IPS-15b (cell line): ENCODE measurements at regions not wholly inside any gene's neighbourhood (a gene's known extent, or its start where the extent isn't known, plus 50 kb on each side); places are given as distances from the start of the nearest gene placed in this dataset.

Experiments used
- H3K27me3 ChIP-seq: one replicate; pipeline ENCODE4 v1.6.1; 2013; ENCODE audit warnings: low read length; ENCODE audit not compliant: control insufficient read depth, insufficient read depth
- H3K36me3 ChIP-seq: one replicate; pipeline ENCODE4 v1.6.1; 2013; ENCODE audit warnings: low read length; ENCODE audit not compliant: control insufficient read depth, insufficient read depth
- H3K4me1 ChIP-seq: one replicate; pipeline ENCODE4 v1.6.1; 2013; ENCODE audit warnings: mild to moderate bottlenecking, low read length; ENCODE audit not compliant: control insufficient read depth, insufficient read depth
- H3K4me3 ChIP-seq: one replicate; pipeline ENCODE4 v1.5.1; 2013; ENCODE audit warnings: low read depth, low read length
- H3K9ac ChIP-seq: one replicate; pipeline ENCODE4 v1.6.1; 2013; ENCODE audit warnings: low read depth, mild to moderate bottlenecking, low read length
- H3K9me3 ChIP-seq: one replicate; pipeline ENCODE4 v1.6.1; 2013; ENCODE audit warnings: mild to moderate bottlenecking, low read length; ENCODE audit not compliant: control insufficient read depth, insufficient read depth

GRCh38 chr13:106115081-106115480 lies 420.4 kb downstream of the EFNB2 start:
- Histone ChIP-seq H3K36me3 (no peaks in the 10 kb centered on the region), H3K9me3 (no peaks in the 10 kb centered on the region), H3K9ac (no peak overlapping the region), H3K4me1 (no peaks in the 10 kb centered on the region), H3K4me3 (no peak overlapping the region), H3K27me3 (no peaks in the 10 kb centered on the region)

- Histone ChIP-seq H3K27me3 (no peaks in the 10 kb centered on the region), H3K4me3 (no peak overlapping the region), H3K4me1 (no peaks in the 10 kb centered on the region), H3K9me3 (no peaks in the 10 kb centered on the region), H3K36me3 (no peaks in the 10 kb centered on the region), H3K9ac (no peak overlapping the region)
Measured at GRCh38 chr13:106113796-106114195, 421.7 kb downstream of the EFNB2 start.

- Histone ChIP-seq H3K4me1 (peaks cover 3% of the 10 kb centered on the region), H3K9ac (no peak overlapping the region), H3K36me3 (no peaks in the 10 kb centered on the region), H3K4me3 (no peak overlapping the region), H3K27me3 (no peaks in the 10 kb centered on the region), H3K9me3 (no peaks in the 10 kb centered on the region)
Measured at GRCh38 chr13:106112191-106112590, 423.3 kb downstream of the EFNB2 start.

GRCh38 chr13:106110241-106110855 lies 425.1 kb downstream of the EFNB2 start:
- Histone ChIP-seq H3K4me3 (no peak overlapping the region), H3K9me3 (no peaks in the 10 kb centered on the region), H3K36me3 (no peaks in the 10 kb centered on the region), H3K27me3 (no peaks in the 10 kb centered on the region), H3K4me1 (peaks cover 3% of the 10 kb centered on the region), H3K9ac (no peak overlapping the region)

GRCh38 chr13:106109391-106109791 lies 426.1 kb downstream of the EFNB2 start:
- Histone ChIP-seq H3K4me3 (no peak overlapping the region), H3K27me3 (no peaks in the 10 kb centered on the region), H3K36me3 (no peaks in the 10 kb centered on the region), H3K4me1 (peaks cover 3% of the 10 kb centered on the region), H3K9me3 (no peaks in the 10 kb centered on the region), H3K9ac (no peak overlapping the region)

GRCh38 chr13:106108346-106108745 lies 427.1 kb downstream of the EFNB2 start:
- H3K9me3 ChIP-seq, result no peaks in the 10 kb centered on the region
- H3K4me1 ChIP-seq, result peaks cover 3% of the 10 kb centered on the region
- no peak overlapping the region for H3K9ac ChIP-seq
- H3K4me3 ChIP-seq, result no peak overlapping the region
- H3K27me3 ChIP-seq, result no peaks in the 10 kb centered on the region
- no peaks in the 10 kb centered on the region for H3K36me3 ChIP-seq

- Histone ChIP-seq H3K9me3 (no peaks in the 10 kb centered on the region), H3K4me1 (peaks cover 3% of the 10 kb centered on the region)
Measured at GRCh38 chr13:106107061-106107460, 428.4 kb downstream of the EFNB2 start.

GRCh38 chr13:106105153-106105552 lies 430.3 kb downstream of the EFNB2 start:
- H3K36me3 ChIP-seq, result no peaks in the 10 kb centered on the region
- H3K4me1 ChIP-seq, result peaks cover 13% of the 10 kb centered on the region
- no peaks in the 10 kb centered on the region for H3K9me3 ChIP-seq
- H3K4me3 ChIP-seq, result no peak overlapping the region
- no peaks in the 10 kb centered on the region for H3K27me3 ChIP-seq
- no peak overlapping the region for H3K9ac ChIP-seq

More at GRCh38 chr13:106107061-106107460, 428.4 kb downstream of the EFNB2 start:
- H3K9ac ChIP-seq, result no peak overlapping the region
- H3K36me3 ChIP-seq, result no peaks in the 10 kb centered on the region
- no peak overlapping the region for H3K4me3 ChIP-seq
- no peaks in the 10 kb centered on the region for H3K27me3 ChIP-seq

GRCh38 chr13:106104281-106104901 lies 431.1 kb downstream of the EFNB2 start:
- no peaks in the 10 kb centered on the region for H3K27me3 ChIP-seq
- no peak overlapping the region for H3K9ac ChIP-seq
- H3K4me1 ChIP-seq, result peaks cover 20% of the 10 kb centered on the region
- H3K9me3 ChIP-seq, result no peaks in the 10 kb centered on the region
- H3K4me3 ChIP-seq, result no peak overlapping the region
- H3K36me3 ChIP-seq, result no peaks in the 10 kb centered on the region

GRCh38 chr13:106103779-106104178 lies 431.7 kb downstream of the EFNB2 start:
- Histone ChIP-seq H3K9me3 (no peaks in the 10 kb centered on the region), H3K4me3 (no peak overlapping the region), H3K4me1 (peaks cover 26% of the 10 kb centered on the region), H3K36me3 (no peaks in the 10 kb centered on the region), H3K27me3 (no peaks in the 10 kb centered on the region), H3K9ac (no peak overlapping the region)

- Histone ChIP-seq H3K4me1 (peaks cover 35% of the 10 kb centered on the region), H3K36me3 (no peaks in the 10 kb centered on the region), H3K27me3 (no peaks in the 10 kb centered on the region), H3K4me3 (no peak overlapping the region), H3K9me3 (no peaks in the 10 kb centered on the region), H3K9ac (no peak overlapping the region)
Measured at GRCh38 chr13:106102786-106103185, 432.7 kb downstream of the EFNB2 start.

- no peaks in the 10 kb centered on the region for H3K36me3 ChIP-seq
- no peaks in the 10 kb centered on the region for H3K27me3 ChIP-seq
- no peak overlapping the region for H3K4me3 ChIP-seq
- H3K9me3 ChIP-seq, result no peaks in the 10 kb centered on the region
- no peak overlapping the region for H3K9ac ChIP-seq
- H3K4me1 ChIP-seq, result peaks cover 32% of the 10 kb centered on the region
Measured at GRCh38 chr13:106101201-106101600, 434.3 kb downstream of the EFNB2 start.
